H1 (cell line): ENCODE measurements at regions not wholly inside any gene's neighbourhood (a gene's known extent, or its start where the extent isn't known, plus 50 kb on each side); places are given as distances from the start of the nearest gene placed in this dataset.

Source experiments
- CTCF ChIA-PET: fragments of 300-600 bp; sonication (Branson Sonifier 250); formaldehyde crosslinking; loops from one replicate; lab custom pipeline; 2021; ENCODE audit not compliant: partially characterized antibody; lab: Charles Lee
- POLR2A ChIA-PET: fragments of 300-600 bp; sonication (Branson Sonifier 250); formaldehyde crosslinking; loops from one replicate; lab custom pipeline; 2021; ENCODE audit warnings: inconsistent platforms; ENCODE audit not compliant: partially characterized antibody; lab: Charles Lee
- DNase-seq, 2 experiments: peaks; one replicate each; pipeline versions ENCODE4 v3.0.0 to v3.0.0-alpha.2; 2010 to 2022; ENCODE audit warnings: low spot score in 2 of 2, low read depth in 1 of 2, mixed read lengths in 1 of 2
- FAIRE-seq: peaks from 2 replicates; lab custom pipeline; 2011; peaks lifted over from hg19 to GRCh38; lab: Jason Lieb, UNC
- H2AFZ ChIP-seq: 2 replicates; pipeline ENCODE4 v1.8.1; 2012; ENCODE audit warnings: low read length, inconsistent platforms
- H2AK5ac ChIP-seq: 2 replicates; pipeline ENCODE4 v1.6.1; 2013; ENCODE audit warnings: low read depth, low read length
- H2BK120ac ChIP-seq: replicated peaks from 2 replicates; pipeline ENCODE3; 2013; ENCODE audit warnings: low read depth, low read length, inconsistent platforms
- H2BK12ac ChIP-seq: 2 replicates; pipeline ENCODE4 v1.6.1; 2013; ENCODE audit warnings: low read depth, low read length
- H2BK15ac ChIP-seq: 2 replicates; pipeline ENCODE4 v1.6.1; 2013; ENCODE audit warnings: low read length
- H2BK20ac ChIP-seq: 2 replicates; pipeline ENCODE4 v1.6.1; 2013; ENCODE audit warnings: low read length
- H2BK5ac ChIP-seq: 2 replicates; pipeline ENCODE4 v1.6.1; 2013; ENCODE audit warnings: low read depth, low read length
- H3K14ac ChIP-seq: 2 replicates; pipeline ENCODE4 v1.6.1; 2013; ENCODE audit warnings: inconsistent platforms; ENCODE audit not compliant: insufficient read length
- H3K18ac ChIP-seq: 2 replicates; pipeline ENCODE4 v1.6.1; 2013; ENCODE audit warnings: low read length; ENCODE audit errors: extremely low read depth
- H3K23ac ChIP-seq: 2 replicates; pipeline ENCODE4 v1.6.1; 2013; ENCODE audit warnings: inconsistent platforms; ENCODE audit not compliant: insufficient read length
- H3K23me2 ChIP-seq: 2 replicates; pipeline ENCODE4 v1.6.1; 2013; ENCODE audit warnings: low read depth, low read length
- H3K27ac ChIP-seq: 2 replicates; pipeline ENCODE4 v1.6.1; 2011; ENCODE audit warnings: low read depth, low read length, inconsistent platforms
- H3K27me3 ChIP-seq, 4 experiments: replicated peaks in 1 of 4; 1 replicate in 1 of 4; 2 replicates in 3 of 4; pipeline versions ENCODE4 v1.6.1 to v1.8.1; 2011 to 2013; ENCODE audit warnings: low read length in 3 of 4, mild to moderate bottlenecking in 3 of 4, inconsistent platforms in 2 of 4, mixed read lengths in 2 of 4, moderate library complexity in 1 of 4; ENCODE audit not compliant: control insufficient read depth in 3 of 4, insufficient read depth in 3 of 4; ENCODE audit errors: extremely low read depth in 1 of 4
- H3K36me3 ChIP-seq, 4 experiments: 2 replicates each; pipeline versions ENCODE4 v1.6.1 to v1.8.1; 2011 to 2013; ENCODE audit warnings: mild to moderate bottlenecking in 4 of 4, low read length in 3 of 4, moderate library complexity in 2 of 4, control low read depth in 1 of 4, inconsistent platforms in 1 of 4; ENCODE audit not compliant: insufficient read depth in 4 of 4, control insufficient read depth in 2 of 4
- H3K4ac ChIP-seq: replicated peaks from 2 replicates; pipeline ENCODE3; 2013; ENCODE audit warnings: low read length, low read depth, mixed read lengths, inconsistent platforms; ENCODE audit not compliant: insufficient read length
- H3K4me1 ChIP-seq, 4 experiments: replicated peaks in 1 of 4; 1 replicate in 1 of 4; 2 replicates in 3 of 4; pipeline versions ENCODE4 v1.6.1 to v1.8.1; 2011 to 2013; ENCODE audit warnings: low read length in 3 of 4, inconsistent platforms in 2 of 4, mixed read lengths in 1 of 4; ENCODE audit not compliant: insufficient read depth in 4 of 4, control insufficient read depth in 3 of 4
- H3K4me2 ChIP-seq, 2 experiments: 2 replicates each; pipeline versions ENCODE4 v1.6.1 to v1.8.1; 2011 to 2013; ENCODE audit warnings: low read depth in 2 of 2, low read length in 2 of 2, control low read depth in 1 of 2, inconsistent platforms in 1 of 2, mild to moderate bottlenecking in 1 of 2; ENCODE audit not compliant: insufficient read depth in 1 of 2
- H3K4me3 ChIP-seq, 4 experiments: fragments of 200-600, 300-600 bp in 1 of 4; sonication (generic), shearing (Covaris generic), sonication (Bioruptor Twin) in 1 of 4; 2 replicates each; pipeline versions ENCODE4 v1.5.1 to v1.8.1; 2011 to 2016; ENCODE audit warnings: low read length in 4 of 4, low read depth in 3 of 4, control low read depth in 2 of 4, inconsistent platforms in 2 of 4, mild to moderate bottlenecking in 2 of 4, mixed read lengths in 1 of 4, moderate library complexity in 1 of 4; ENCODE audit not compliant: insufficient read depth in 2 of 4; ENCODE audit errors: extremely low read depth in 1 of 4
- H3K56ac ChIP-seq: replicated peaks from 2 replicates; pipeline ENCODE3; 2013; ENCODE audit warnings: low read depth, mild to moderate bottlenecking, mixed read lengths, low read length, inconsistent platforms; ENCODE audit not compliant: insufficient read length
- H3K79me1 ChIP-seq: 2 replicates; pipeline ENCODE4 v1.6.1; 2013; ENCODE audit warnings: low read depth, low read length, control low read depth
- H3K79me2 ChIP-seq, 2 experiments: 2 replicates each; pipeline versions ENCODE4 v1.6.1 to v1.8.1; 2012 to 2013; ENCODE audit warnings: low read length in 2 of 2, mild to moderate bottlenecking in 2 of 2, inconsistent platforms in 1 of 2; ENCODE audit not compliant: insufficient read depth in 2 of 2, control insufficient read depth in 1 of 2
- H3K9ac ChIP-seq, 4 experiments: replicated peaks in 1 of 4; 1 replicate in 1 of 4; 2 replicates in 3 of 4; pipeline versions ENCODE4 v1.6.1 to v1.8.1; 2011 to 2013; ENCODE audit warnings: low read depth in 3 of 4, low read length in 3 of 4, control low read depth in 2 of 4, mild to moderate bottlenecking in 2 of 4, moderate library complexity in 2 of 4, inconsistent platforms in 1 of 4; ENCODE audit errors: extremely low read depth in 1 of 4
- H3K9me3 ChIP-seq, 2 experiments: 2 replicates each; pipeline versions ENCODE4 v1.6.1 to v1.8.1; 2012 to 2013; ENCODE audit warnings: mild to moderate bottlenecking in 2 of 2, moderate library complexity in 2 of 2, control low read depth in 1 of 2, inconsistent platforms in 1 of 2, low read depth in 1 of 2, low read length in 1 of 2, mixed read lengths in 1 of 2; ENCODE audit not compliant: insufficient read depth in 2 of 2
- H4K20me1 ChIP-seq, 2 experiments: replicated peaks in 1 of 2; 2 replicates each; pipeline versions ENCODE3 to v1.8.1; 2011 to 2013; ENCODE audit warnings: inconsistent platforms in 2 of 2, low read length in 2 of 2, mild to moderate bottlenecking in 1 of 2; ENCODE audit not compliant: insufficient read depth in 2 of 2, control insufficient read depth in 1 of 2
- H4K5ac ChIP-seq: 2 replicates; pipeline ENCODE4 v1.6.1; 2013; ENCODE audit warnings: low read length, low read depth, mixed read lengths, inconsistent platforms; ENCODE audit not compliant: insufficient read length
- H4K8ac ChIP-seq: 2 replicates; pipeline ENCODE4 v1.8.0; 2013; ENCODE audit warnings: mild to moderate bottlenecking, moderate library complexity, low read length, inconsistent platforms; ENCODE audit not compliant: insufficient read depth; ENCODE audit errors: extremely low read depth
- H4K91ac ChIP-seq: replicated peaks from 2 replicates; pipeline ENCODE3; 2013; ENCODE audit warnings: low read length, mixed read lengths, inconsistent platforms; ENCODE audit not compliant: insufficient read length
- CEBPB ChIP-seq: IDR thresholded peaks from 2 replicates; pipeline ENCODE4 v1.6.1; 2012; ENCODE audit warnings: low read depth, low read length
- HDAC2 ChIP-seq, 2 experiments: fragments of 300-600 bp in 1 of 2; sonication (generic) in 1 of 2; IDR thresholded peaks; 2 replicates each; pipeline ENCODE4 v1.6.1; 2011 to 2012; ENCODE audit warnings: low read depth in 2 of 2, low read length in 2 of 2, mild to moderate bottlenecking in 2 of 2, moderate library complexity in 2 of 2, borderline replicate concordance in 1 of 2, inconsistent platforms in 1 of 2
- NANOG ChIP-seq: IDR thresholded peaks from 2 replicates; pipeline ENCODE4 v1.6.1; 2011; ENCODE audit warnings: low read length, low read depth, mild to moderate bottlenecking, inconsistent platforms; ENCODE audit not compliant: insufficient read depth, poor library complexity, severe bottlenecking

DNA sequence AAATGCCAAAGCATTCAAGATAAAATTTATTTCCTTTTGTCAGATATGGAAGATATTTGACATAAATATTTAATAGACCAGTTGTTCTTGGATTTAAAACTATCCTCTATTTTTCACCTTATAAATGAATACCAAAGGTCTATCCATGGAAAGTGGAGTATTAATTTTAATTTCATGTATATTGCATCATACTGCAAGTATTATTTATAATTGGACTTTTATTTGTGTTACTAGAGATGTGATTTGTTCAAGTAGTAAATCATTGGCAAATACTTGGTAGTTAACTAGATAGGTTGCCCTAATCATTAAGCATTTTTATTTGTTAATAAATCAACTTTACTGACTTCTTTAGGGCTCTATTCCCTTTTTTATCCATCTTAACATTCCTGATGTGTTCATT is 98.1 kb downstream of the CDC14C start:
- Histone ChIP-seq H2BK5ac (no peak overlapping the region), H3K4me2 (no peak overlapping the region), H2AFZ (no peak overlapping the region), H3K18ac (no peak overlapping the region; the same call in 1 of the 2 replicates), H3K9me3 (no peaks in the 10 kb centered on the region), H3K36me3 (no peaks in the 10 kb centered on the region), H2BK12ac (no peak overlapping the region), H2AK5ac (no peak overlapping the region), H2BK120ac (no peak overlapping the region), H2BK15ac (no peak overlapping the region), H4K5ac (peak overlapping the region; percentile 68), H4K20me1 (no peaks in the 10 kb centered on the region), H3K27ac (no peak overlapping the region), H3K23me2 (no peaks in the 10 kb centered on the region), H3K4me1 (peaks cover 5 to 15% (median 11%) of the 10 kb centered on the region in 4 experiments; a peak in 6 of 7 replicates), H3K14ac (no peak overlapping the region), H3K4me3 (no peak overlapping the region), H3K9ac (no peak overlapping the region), H3K79me1 (no peaks in the 10 kb centered on the region), H3K56ac (no peak overlapping the region), H3K79me2 (no peaks in the 10 kb centered on the region), H4K91ac (no peak overlapping the region), H3K27me3 (no peaks in the 10 kb centered on the region), H2BK20ac (no peak overlapping the region), H3K23ac (no peak overlapping the region), H4K8ac (no peak overlapping the region), H3K4ac (no peak overlapping the region)
- FAIRE-seq (no peak), DNase-seq (no peak)
- TF ChIP-seq NANOG (no peak), HDAC2 (IDR thresholded peaks at IDR 0.05; ENCODE audit: borderline replicate concordance in 1 of 2, low read depth in 2 of 2, low read length in 2 of 2) (no peak), CEBPB (peak; percentile 63; the same call in 1 of the 2 replicates)
- ChIA-PET CTCF (interaction anchor here (0.7 to 1.8 kb wide), 5 partner anchors 8 to 222 kb away, joined by 3 to 4 read pairs (median 3); no protein-coding TSS in a partner anchor), POLR2A (interaction anchor here (1.5 kb wide), 1 partner anchor 13 kb away, joined by 5 read pairs; no protein-coding TSS in a partner anchor)
